K562 (cell line): ENCODE measurements at regions not wholly inside any gene's neighbourhood (a gene's known extent, or its start where the extent isn't known, plus 50 kb on each side); places are given as distances from the start of the nearest gene placed in this dataset.

Source experiments
- EGR1 ChIP-seq: fragments of 450-650 bp; conservative IDR thresholded peaks from 2 replicates; pipeline ENCODE4 v1.6.1; 2017; ENCODE audit warnings: mild to moderate bottlenecking
- GTF2E2 ChIP-seq: fragments of 200-800 bp; sonication (Bioruptor generic); IDR thresholded peaks from 2 replicates; pipeline ENCODE4 v1.6.1; 2016; ENCODE audit warnings: missing genetic modification characterization, missing compliant biosample characterization
- HMGXB4 ChIP-seq: sonication (generic); formaldehyde crosslinking; IDR thresholded peaks from 2 replicates; pipeline ENCODE4 v1.8.1; 2023; ENCODE audit warnings: mild to moderate bottlenecking, missing genetic modification reagents
- NFE2 ChIP-seq: IDR thresholded peaks from 2 replicates; pipeline ENCODE4 v1.6.1; 2014; ENCODE audit warnings: antibody characterized with exemption, low read depth
- POLR2AphosphoS2 ChIP-seq: IDR thresholded peaks from 2 replicates; pipeline ENCODE4 v1.6.1; 2012; ENCODE audit warnings: low read length, improper control_type of control experiment
- TAF15 ChIP-seq: fragments of 200-400 bp; formaldehyde crosslinking; IDR thresholded peaks from 2 replicates; pipeline ENCODE4 v1.6.1; 2017; ENCODE audit warnings: mild to moderate bottlenecking, low read depth, low read length, moderate library complexity
- YBX1 ChIP-seq: fragments of 450-650 bp; IDR thresholded peaks from 2 replicates; pipeline ENCODE4 v1.7.1; 2016; ENCODE audit warnings: mild to moderate bottlenecking
- ZNF174 ChIP-seq: fragments of 250-450 bp; sonication (Bioruptor Pico); IDR thresholded peaks from 2 replicates; pipeline ENCODE4 v1.4.0; 2020; ENCODE audit warnings: mild to moderate bottlenecking
- ZNF184 ChIP-seq: sonication (generic); formaldehyde crosslinking; IDR thresholded peaks from 2 replicates; pipeline ENCODE4 v1.5.0; 2020; ENCODE audit warnings: missing genetic modification reagents
- TF ChIP-seq, protein P1 (sequence below), 3 experiments: IDR thresholded peaks in 2 of 3; conservative IDR thresholded peaks in 1 of 3; 2 replicates each; pipeline ENCODE4 v1.5.1; 2011 to 2012; ENCODE audit warnings: low read length in 3 of 3, mild to moderate bottlenecking in 3 of 3, control low read depth in 2 of 3, improper control_type of control experiment in 1 of 3, inconsistent platforms in 1 of 3, low read depth in 1 of 3, mixed read lengths in 1 of 3, moderate library complexity in 1 of 3; ENCODE audit not compliant: insufficient read depth in 2 of 3
- TF ChIP-seq, protein P2 (sequence below): fragments of 450-650 bp; formaldehyde crosslinking; IDR thresholded peaks from 2 replicates; pipeline ENCODE4 v1.4.0; 2022; ENCODE audit warnings: missing genetic modification characterization

- TF ChIP-seq TAF15: no peak
- TF ChIP-seq, protein P1, sequence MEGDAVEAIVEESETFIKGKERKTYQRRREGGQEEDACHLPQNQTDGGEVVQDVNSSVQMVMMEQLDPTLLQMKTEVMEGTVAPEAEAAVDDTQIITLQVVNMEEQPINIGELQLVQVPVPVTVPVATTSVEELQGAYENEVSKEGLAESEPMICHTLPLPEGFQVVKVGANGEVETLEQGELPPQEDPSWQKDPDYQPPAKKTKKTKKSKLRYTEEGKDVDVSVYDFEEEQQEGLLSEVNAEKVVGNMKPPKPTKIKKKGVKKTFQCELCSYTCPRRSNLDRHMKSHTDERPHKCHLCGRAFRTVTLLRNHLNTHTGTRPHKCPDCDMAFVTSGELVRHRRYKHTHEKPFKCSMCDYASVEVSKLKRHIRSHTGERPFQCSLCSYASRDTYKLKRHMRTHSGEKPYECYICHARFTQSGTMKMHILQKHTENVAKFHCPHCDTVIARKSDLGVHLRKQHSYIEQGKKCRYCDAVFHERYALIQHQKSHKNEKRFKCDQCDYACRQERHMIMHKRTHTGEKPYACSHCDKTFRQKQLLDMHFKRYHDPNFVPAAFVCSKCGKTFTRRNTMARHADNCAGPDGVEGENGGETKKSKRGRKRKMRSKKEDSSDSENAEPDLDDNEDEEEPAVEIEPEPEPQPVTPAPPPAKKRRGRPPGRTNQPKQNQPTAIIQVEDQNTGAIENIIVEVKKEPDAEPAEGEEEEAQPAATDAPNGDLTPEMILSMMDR (IDR thresholded peaks at IDR 0.05 in 2 of 3, conservative IDR thresholded peaks at IDR 0.05 in 1 of 3; ENCODE audit: insufficient read depth in 2 of 3, low read depth in 1 of 3, low read length in 3 of 3): no peak
- no peak for TF ChIP-seq NFE2
- no peak for TF ChIP-seq GTF2E2 (tag)
- TF ChIP-seq YBX1: no peak
- TF ChIP-seq, protein P2, sequence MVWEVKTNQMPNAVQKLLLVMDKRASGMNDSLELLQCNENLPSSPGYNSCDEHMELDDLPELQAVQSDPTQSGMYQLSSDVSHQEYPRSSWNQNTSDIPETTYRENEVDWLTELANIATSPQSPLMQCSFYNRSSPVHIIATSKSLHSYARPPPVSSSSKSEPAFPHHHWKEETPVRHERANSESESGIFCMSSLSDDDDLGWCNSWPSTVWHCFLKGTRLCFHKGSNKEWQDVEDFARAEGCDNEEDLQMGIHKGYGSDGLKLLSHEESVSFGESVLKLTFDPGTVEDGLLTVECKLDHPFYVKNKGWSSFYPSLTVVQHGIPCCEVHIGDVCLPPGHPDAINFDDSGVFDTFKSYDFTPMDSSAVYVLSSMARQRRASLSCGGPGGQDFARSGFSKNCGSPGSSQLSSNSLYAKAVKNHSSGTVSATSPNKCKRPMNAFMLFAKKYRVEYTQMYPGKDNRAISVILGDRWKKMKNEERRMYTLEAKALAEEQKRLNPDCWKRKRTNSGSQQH (CRISPR knock-in tag): no peak
- no peak for TF ChIP-seq POLR2AphosphoS2
- no peak for TF ChIP-seq HMGXB4
- TF ChIP-seq ZNF174: no peak
- TF ChIP-seq ZNF184 (CRISPR knock-in tag): no peak
- no peak for TF ChIP-seq EGR1
Observed at GRCh38 chr12:74481078-74481477, 56.6 kb upstream of the ATXN7L3B start.
